SU-DHL-6 (cell line): ENCODE measurements at regions not wholly inside any gene's neighbourhood (a gene's known extent, or its start where the extent isn't known, plus 50 kb on each side); places are given as distances from the start of the nearest gene placed in this dataset.

Experiments used
- H2AFZ ChIP-seq: fragments of 200-600 bp; sonication (generic); 2 replicates; pipeline ENCODE4 v1.6.1; 2014; ENCODE audit warnings: low read depth, mild to moderate bottlenecking, moderate library complexity, mixed read lengths, antibody characterized with exemption, low read length; ENCODE audit not compliant: severe bottlenecking
- H3F3A ChIP-seq: fragments of 200-600 bp; shearing (Covaris generic); 2 replicates; pipeline ENCODE4 v1.6.0; 2016; ENCODE audit warnings: antibody characterized with exemption, mild to moderate bottlenecking; ENCODE audit not compliant: insufficient read depth
- H3K27ac ChIP-seq: fragments of 200-600 bp; sonication (generic); 2 replicates; pipeline ENCODE4 v1.5.1; 2016; ENCODE audit warnings: low read depth, mild to moderate bottlenecking, low read length, moderate library complexity, mixed read lengths
- H3K27me3 ChIP-seq: fragments of 200-600 bp; sonication (generic), shearing (Covaris generic); 2 replicates; pipeline ENCODE4 v1.6.0; 2014; ENCODE audit warnings: mild to moderate bottlenecking, low read length
- H3K36me3 ChIP-seq: fragments of 200-600 bp; sonication (generic); 2 replicates; pipeline ENCODE4 v1.6.1; 2014; ENCODE audit warnings: mild to moderate bottlenecking, low read length, mixed read lengths
- H3K4me2 ChIP-seq: fragments of 300-600, 200-600 bp; shearing (Covaris generic), sonication (generic); 2 replicates; pipeline ENCODE4 v1.6.0; 2014; ENCODE audit warnings: low read length, low read depth, mild to moderate bottlenecking; ENCODE audit not compliant: poor library complexity, severe bottlenecking
- H3K4me3 ChIP-seq: fragments of 200-600 bp; sonication (generic); 2 replicates; pipeline ENCODE4 v1.5.1; 2014; ENCODE audit warnings: antibody characterized with exemption, low read length, mild to moderate bottlenecking, mixed read lengths; ENCODE audit not compliant: insufficient read depth, poor library complexity, severe bottlenecking
- H3K79me2 ChIP-seq: fragments of 200-600 bp; sonication (generic); 2 replicates; pipeline ENCODE4 v1.6.1; 2014; ENCODE audit warnings: mild to moderate bottlenecking, low read length, moderate library complexity; ENCODE audit not compliant: insufficient read depth
- H3K9ac ChIP-seq: fragments of 200-600 bp; sonication (generic); 2 replicates; pipeline ENCODE4 v1.7.0; 2014; ENCODE audit warnings: mild to moderate bottlenecking, low read length
- H3K9me2 ChIP-seq: fragments of 200-600 bp; sonication (generic); replicated peaks from 2 replicates; pipeline ENCODE4 v1.6.1; 2014; ENCODE audit warnings: low read length; ENCODE audit not compliant: insufficient read depth
- H3K9me3 ChIP-seq: fragments of 200-600 bp; sonication (generic); 2 replicates; pipeline ENCODE4 v1.6.1; 2014; ENCODE audit warnings: low read length, mixed read lengths; ENCODE audit not compliant: insufficient read depth
- H4K20me1 ChIP-seq: fragments of 200-600 bp; sonication (generic); 2 replicates; pipeline ENCODE4 v1.6.1; 2014; ENCODE audit warnings: low read depth, mild to moderate bottlenecking, antibody characterized with exemption, low read length, moderate library complexity, mixed read lengths
- EZH2phosphoT487 ChIP-seq: fragments of 200-600 bp; sonication (generic), shearing (Covaris generic); conservative IDR thresholded peaks from 2 replicates; pipeline ENCODE4 v1.6.1; 2018; ENCODE audit warnings: mild to moderate bottlenecking, antibody characterized with exemption, low read length, moderate library complexity, mixed read lengths
- TF ChIP-seq, protein P1 (sequence below): fragments of 200-600 bp; sonication (generic); IDR thresholded peaks from one replicate; pipeline ENCODE4 v1.5.1; 2017; ENCODE audit warnings: antibody characterized with exemption, mild to moderate bottlenecking, low read length, moderate library complexity; ENCODE audit not compliant: insufficient read depth, poor library complexity, severe bottlenecking

DNA sequence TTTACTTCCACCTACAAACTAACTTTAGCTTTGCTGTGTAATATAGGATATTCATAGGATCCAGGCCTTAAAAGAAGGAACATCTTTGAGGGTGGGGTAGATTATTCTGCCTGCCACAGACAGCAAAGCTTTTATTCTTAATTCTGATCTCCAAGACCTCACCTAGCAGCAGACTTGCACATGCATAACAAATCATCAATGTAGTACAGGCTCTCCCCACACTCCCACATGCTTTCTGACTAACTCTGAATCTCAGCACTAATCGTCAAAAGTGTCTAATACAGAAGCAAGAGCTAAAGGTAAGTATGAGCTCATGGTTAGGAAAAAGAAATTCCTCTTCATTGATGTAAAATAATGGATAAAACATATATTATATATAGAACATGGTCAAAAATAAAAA lies 1468.5 kb upstream of the B3GALT2 start:
- Histone ChIP-seq H3K4me3 (no peak overlapping the region), H3K36me3 (no peaks in the 10 kb centered on the region), H3F3A (no peaks in the 10 kb centered on the region), H3K27ac (no peak overlapping the region), H4K20me1 (no peaks in the 10 kb centered on the region), H3K9me2 (no peaks in the 10 kb centered on the region), H3K4me2 (no peak overlapping the region), H2AFZ (no peak overlapping the region), H3K79me2 (no peaks in the 10 kb centered on the region), H3K9ac (no peak overlapping the region), H3K9me3 (no peaks in the 10 kb centered on the region), H3K27me3 (no peaks in the 10 kb centered on the region)
- TF ChIP-seq, protein P1, sequence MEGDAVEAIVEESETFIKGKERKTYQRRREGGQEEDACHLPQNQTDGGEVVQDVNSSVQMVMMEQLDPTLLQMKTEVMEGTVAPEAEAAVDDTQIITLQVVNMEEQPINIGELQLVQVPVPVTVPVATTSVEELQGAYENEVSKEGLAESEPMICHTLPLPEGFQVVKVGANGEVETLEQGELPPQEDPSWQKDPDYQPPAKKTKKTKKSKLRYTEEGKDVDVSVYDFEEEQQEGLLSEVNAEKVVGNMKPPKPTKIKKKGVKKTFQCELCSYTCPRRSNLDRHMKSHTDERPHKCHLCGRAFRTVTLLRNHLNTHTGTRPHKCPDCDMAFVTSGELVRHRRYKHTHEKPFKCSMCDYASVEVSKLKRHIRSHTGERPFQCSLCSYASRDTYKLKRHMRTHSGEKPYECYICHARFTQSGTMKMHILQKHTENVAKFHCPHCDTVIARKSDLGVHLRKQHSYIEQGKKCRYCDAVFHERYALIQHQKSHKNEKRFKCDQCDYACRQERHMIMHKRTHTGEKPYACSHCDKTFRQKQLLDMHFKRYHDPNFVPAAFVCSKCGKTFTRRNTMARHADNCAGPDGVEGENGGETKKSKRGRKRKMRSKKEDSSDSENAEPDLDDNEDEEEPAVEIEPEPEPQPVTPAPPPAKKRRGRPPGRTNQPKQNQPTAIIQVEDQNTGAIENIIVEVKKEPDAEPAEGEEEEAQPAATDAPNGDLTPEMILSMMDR = no peak
- TF ChIP-seq EZH2phosphoT487 = no peak

DNA sequence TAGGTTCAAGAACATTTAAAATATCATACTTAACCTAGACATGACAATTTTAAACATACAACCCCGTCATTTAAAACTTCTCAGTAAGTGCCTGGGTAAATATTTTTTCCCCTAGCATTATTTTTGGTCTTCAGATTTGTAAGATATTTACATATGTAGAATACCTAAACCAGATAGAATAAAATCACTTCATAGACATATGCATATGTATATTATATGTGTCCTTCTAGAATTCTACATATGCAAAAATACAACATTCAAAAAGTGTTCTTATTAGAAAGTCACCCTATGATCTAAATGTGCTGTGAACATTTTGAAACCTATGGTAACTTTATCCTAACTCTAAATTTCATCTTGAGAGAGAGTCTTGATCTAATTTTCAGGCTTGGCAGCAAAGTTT lies 1467.0 kb upstream of the B3GALT2 start:
- no peaks in the 10 kb centered on the region for H3K9me2 ChIP-seq
- H3K27ac ChIP-seq = no peak overlapping the region
- no peaks in the 10 kb centered on the region for H3K36me3 ChIP-seq
- H3K9ac ChIP-seq = no peak overlapping the region
- H3K27me3 ChIP-seq = no peaks in the 10 kb centered on the region
- no peaks in the 10 kb centered on the region for H3K79me2 ChIP-seq
- no peaks in the 10 kb centered on the region for H3K9me3 ChIP-seq
- H3K4me2 ChIP-seq = no peak overlapping the region
- H2AFZ ChIP-seq = peak overlapping the region; percentile 29
- TF ChIP-seq EZH2phosphoT487 = no peak
- TF ChIP-seq, protein P1 = no peak
- H3K4me3 ChIP-seq = no peak overlapping the region
- no peaks in the 10 kb centered on the region for H4K20me1 ChIP-seq
- no peaks in the 10 kb centered on the region for H3F3A ChIP-seq

DNA sequence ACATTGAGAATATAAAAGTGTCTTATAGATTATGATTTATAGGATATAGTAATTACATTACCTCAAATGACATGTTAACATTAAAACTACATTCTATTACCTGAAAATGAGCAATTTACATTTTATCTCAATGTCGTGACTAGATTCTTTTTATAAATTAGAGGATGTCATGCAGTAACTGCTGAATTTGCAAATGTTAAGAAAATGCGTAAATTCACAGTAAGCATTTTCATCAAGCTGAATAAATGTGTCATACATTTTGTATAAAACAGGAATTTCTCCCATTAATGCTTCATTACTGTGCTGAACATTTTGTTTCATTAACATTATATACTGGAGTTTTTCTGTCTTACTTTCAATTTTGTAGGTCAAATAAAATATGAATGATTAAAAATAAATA lies 1460.7 kb upstream of the B3GALT2 start:
- H2AFZ ChIP-seq = no peak overlapping the region
- peaks cover 6% of the 10 kb centered on the region; the same call in 1 of the 2 replicates for H3K9me3 ChIP-seq
- no peaks in the 10 kb centered on the region for H4K20me1 ChIP-seq
- H3K27ac ChIP-seq = no peak overlapping the region
- no peak for TF ChIP-seq EZH2phosphoT487
- no peaks in the 10 kb centered on the region for H3K36me3 ChIP-seq
- H3K4me3 ChIP-seq = no peak overlapping the region
- H3K4me2 ChIP-seq = no peak overlapping the region
- H3K9ac ChIP-seq = no peak overlapping the region
- H3K9me2 ChIP-seq = no peaks in the 10 kb centered on the region
- H3F3A ChIP-seq = no peaks in the 10 kb centered on the region
- no peaks in the 10 kb centered on the region for H3K79me2 ChIP-seq
- H3K27me3 ChIP-seq = no peaks in the 10 kb centered on the region

DNA sequence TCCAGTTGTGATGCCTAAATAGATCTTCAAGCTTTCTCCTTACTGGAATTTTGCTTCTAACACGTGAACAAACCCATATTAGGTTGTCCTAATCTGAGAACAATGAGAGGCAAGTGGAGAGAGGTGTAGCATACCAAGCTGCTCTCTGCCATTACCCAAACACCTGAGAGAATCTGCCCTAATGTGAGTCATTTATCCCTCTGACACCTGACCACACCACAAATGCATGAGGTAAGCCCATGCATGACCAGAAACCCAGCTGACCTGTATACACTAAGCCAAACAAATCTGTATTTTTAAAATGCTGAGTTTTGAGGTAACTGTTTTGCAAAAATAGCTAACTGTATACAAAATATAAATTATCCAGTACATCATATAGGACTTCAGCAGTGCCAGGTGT lies 1458.1 kb upstream of the B3GALT2 start:
- no peak overlapping the region for H3K4me3 ChIP-seq
- H3K27ac ChIP-seq = no peak overlapping the region
- H2AFZ ChIP-seq = no peak overlapping the region
- no peaks in the 10 kb centered on the region for H4K20me1 ChIP-seq
- no peak overlapping the region for H3K4me2 ChIP-seq
- peaks cover 7% of the 10 kb centered on the region; the same call in 1 of the 2 replicates for H3K9me3 ChIP-seq
- no peaks in the 10 kb centered on the region for H3K36me3 ChIP-seq
- no peak overlapping the region for H3K9ac ChIP-seq
- no peak for TF ChIP-seq EZH2phosphoT487
- TF ChIP-seq, protein P1 = no peak
- H3K79me2 ChIP-seq = no peaks in the 10 kb centered on the region
- no peaks in the 10 kb centered on the region for H3K9me2 ChIP-seq
- no peaks in the 10 kb centered on the region for H3K27me3 ChIP-seq
- H3F3A ChIP-seq = no peaks in the 10 kb centered on the region
